Natural killer cell treated with Interleukin-12 subunit alpha and Interleukin-12 subunit beta and Interleukin-15 and Interleukin-18, amount 100 ng/mL, for 72 hours (primary cell): ENCODE measurements at regions not wholly inside any gene's neighbourhood (a gene's known extent, or its start where the extent isn't known, plus 50 kb on each side); places are given as distances from the start of the nearest gene placed in this dataset.

Experiments used
- ATAC-seq, 2 donors: fragments of 150-1000 bp; cut with Tn5 transposase in 1 of 2; sonication (Bioruptor Pico), chemical (Tn5 transposase) in 1 of 2; 2 replicates each; pipeline ENCODE4 v1.10.0; 2021
- DNase-seq: peaks from one replicate; pipeline ENCODE4 v3.0.0; 2022; ENCODE audit warnings: low spot score
- H3K27ac Mint-ChIP-seq, 2 donors: 1 replicate in 1 of 2; 2 replicates in 1 of 2; pipeline ENCODE4 v1.8.0; 2022; ENCODE audit warnings: mixed read lengths in 2 of 2, mild to moderate bottlenecking in 1 of 2, moderate library complexity in 1 of 2
- H3K27me3 Mint-ChIP-seq, 2 donors: 1 replicate in 1 of 2; 2 replicates in 1 of 2; pipeline ENCODE4 v1.8.0; 2022; ENCODE audit warnings: mixed read lengths in 2 of 2
- H3K36me3 Mint-ChIP-seq: one replicate; pipeline ENCODE4 v1.8.0; 2022; ENCODE audit warnings: mixed read lengths
- H3K4me1 Mint-ChIP-seq, 2 donors: 1 replicate in 1 of 2; 2 replicates in 1 of 2; pipeline ENCODE4 v1.8.0; 2022; ENCODE audit warnings: low read depth in 2 of 2, mixed read lengths in 2 of 2, mild to moderate bottlenecking in 1 of 2
- H3K4me3 Mint-ChIP-seq: one replicate; pipeline ENCODE4 v1.8.0; 2022; ENCODE audit warnings: mixed read lengths
- H3K9me3 Mint-ChIP-seq: 2 replicates; pipeline ENCODE4 v1.8.0; 2022; ENCODE audit warnings: mixed read lengths

GRCh38 chr11:112440518-112440917 is 179.9 kb upstream of the PLET1 start:
- DNase-seq (no peak), ATAC-seq (no peak)
- H3K9me3 Mint-ChIP-seq, result peaks cover 18% of the 10 kb centered on the region
- H3K4me1 Mint-ChIP-seq, result no peaks in the 10 kb centered on the region
- H3K27me3 Mint-ChIP-seq, result peaks cover 19 to 47% of the 10 kb centered on the region in 2 donors
- H3K4me3 Mint-ChIP-seq, result no peak overlapping the region
- H3K36me3 Mint-ChIP-seq, result peaks cover 25% of the 10 kb centered on the region
- H3K27ac Mint-ChIP-seq, result no peak overlapping the region

DNA sequence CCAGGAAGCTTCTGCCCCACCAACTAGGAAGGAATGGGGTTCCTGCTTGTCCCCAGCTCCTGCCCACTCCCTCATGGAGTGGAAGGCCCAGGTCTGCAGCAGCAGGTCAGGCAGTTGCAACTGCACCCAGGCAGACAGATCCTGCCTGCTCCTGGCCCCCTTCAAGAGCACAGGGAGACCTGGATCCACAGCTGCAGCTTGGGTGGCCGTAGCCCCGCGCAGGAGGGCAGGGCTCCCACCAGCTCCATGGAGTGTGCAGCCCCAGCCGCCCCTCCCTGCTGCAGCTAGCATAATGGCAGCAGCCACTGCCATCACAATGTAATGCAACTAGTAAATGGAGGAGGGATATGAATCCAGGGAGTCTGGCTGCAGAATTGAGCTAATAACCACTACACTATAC is 187.5 kb upstream of the PLET1 start:
- no peak for DNase-seq
- peak in 1 of 2 donors; percentile 28 for ATAC-seq
- H3K9me3 Mint-ChIP-seq, result peaks cover 10% of the 10 kb centered on the region
- peaks cover 30 to 62% of the 10 kb centered on the region in 2 donors for H3K27me3 Mint-ChIP-seq
- no peak overlapping the region for H3K4me3 Mint-ChIP-seq
- H3K36me3 Mint-ChIP-seq, result peaks cover 11% of the 10 kb centered on the region
- H3K27ac Mint-ChIP-seq, result no peak overlapping the region
- H3K4me1 Mint-ChIP-seq, result peaks cover 0 to 5% of the 10 kb centered on the region in 2 donors

GRCh38 chr11:112448806-112449205 is 188.1 kb upstream of the PLET1 start:
- Mint-ChIP-seq H3K4me1 (peaks cover 0 to 5% of the 10 kb centered on the region in 2 donors), H3K27me3 (peaks cover 28 to 56% of the 10 kb centered on the region in 2 donors), H3K9me3 (peaks cover 10% of the 10 kb centered on the region), H3K4me3 (no peak overlapping the region), H3K36me3 (peaks cover 11% of the 10 kb centered on the region), H3K27ac (no peak overlapping the region)
- DNase-seq, result no peak
- no peak for ATAC-seq

GRCh38 chr11:112451250-112451649 is 190.6 kb upstream of the PLET1 start:
- Mint-ChIP-seq H3K36me3 (no peaks in the 10 kb centered on the region), H3K9me3 (no peaks in the 10 kb centered on the region), H3K4me3 (no peak overlapping the region), H3K27ac (no peak overlapping the region), H3K27me3 (peaks cover 24 to 44% of the 10 kb centered on the region in 2 donors), H3K4me1 (peaks cover 0 to 8% of the 10 kb centered on the region in 2 donors)
- no peak for ATAC-seq
- no peak for DNase-seq

GRCh38 chr11:112453601-112454577 is 193.2 kb upstream of the PLET1 start:
- H3K27ac Mint-ChIP-seq, result no peak overlapping the region
- ATAC-seq (peak in 1 of 2 donors; percentile 63), DNase-seq (no peak)
- peaks cover 0 to 8% of the 10 kb centered on the region in 2 donors for H3K4me1 Mint-ChIP-seq
- H3K27me3 Mint-ChIP-seq, result peaks cover 23 to 41% of the 10 kb centered on the region in 2 donors
- H3K4me3 Mint-ChIP-seq, result no peak overlapping the region
- no peaks in the 10 kb centered on the region for H3K36me3 Mint-ChIP-seq
- H3K9me3 Mint-ChIP-seq, result no peaks in the 10 kb centered on the region

GRCh38 chr11:112454841-112455240 is 194.2 kb upstream of the PLET1 start:
- Mint-ChIP-seq H3K27me3 (peaks cover 18 to 31% of the 10 kb centered on the region in 2 donors), H3K9me3 (no peaks in the 10 kb centered on the region), H3K4me3 (no peak overlapping the region), H3K27ac (no peak overlapping the region), H3K4me1 (peaks cover 0 to 8% of the 10 kb centered on the region in 2 donors), H3K36me3 (no peaks in the 10 kb centered on the region)
- no peak for DNase-seq
- ATAC-seq, result no peak

GRCh38 chr11:112455791-112456190 is 195.1 kb upstream of the PLET1 start:
- H3K4me1 Mint-ChIP-seq, result peaks cover 0 to 8% of the 10 kb centered on the region in 2 donors
- ATAC-seq, result no peak
- no peaks in the 10 kb centered on the region for H3K36me3 Mint-ChIP-seq
- H3K9me3 Mint-ChIP-seq, result no peaks in the 10 kb centered on the region
- H3K27me3 Mint-ChIP-seq, result peaks cover 12 to 30% of the 10 kb centered on the region in 2 donors
- H3K27ac Mint-ChIP-seq, result no peak overlapping the region
- no peak for DNase-seq
- H3K4me3 Mint-ChIP-seq, result no peak overlapping the region

- peaks cover 3 to 21% of the 10 kb centered on the region in 2 donors for H3K27me3 Mint-ChIP-seq
- no peaks in the 10 kb centered on the region for H3K36me3 Mint-ChIP-seq
- no peak overlapping the region for H3K27ac Mint-ChIP-seq
Observed at GRCh38 chr11:112457532-112457931, 196.9 kb upstream of the PLET1 start.

DNA sequence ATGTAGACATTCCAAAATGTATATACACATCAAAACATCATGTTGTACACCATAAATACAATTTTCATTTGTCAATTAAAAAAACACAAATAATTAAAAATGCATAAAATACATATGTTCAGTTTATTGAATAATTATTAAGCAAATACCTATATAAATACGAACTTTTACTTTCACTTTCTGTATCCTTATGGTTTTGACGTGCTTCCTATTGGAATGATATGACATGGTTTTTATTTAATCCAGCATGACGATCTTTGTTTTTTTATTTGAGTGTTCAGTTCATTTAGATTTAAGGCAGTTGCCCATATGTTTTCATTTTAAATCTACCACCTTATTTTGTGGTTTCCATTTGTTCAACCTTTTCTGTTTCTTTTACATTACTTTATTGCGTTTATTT is 198.3 kb upstream of the PLET1 start:
- peaks cover 5 to 23% of the 10 kb centered on the region in 2 donors for H3K27me3 Mint-ChIP-seq
- no peaks in the 10 kb centered on the region for H3K9me3 Mint-ChIP-seq
- H3K4me1 Mint-ChIP-seq, result peaks cover 0 to 3% of the 10 kb centered on the region in 2 donors
- DNase-seq (no peak), ATAC-seq (no peak)
- H3K27ac Mint-ChIP-seq, result no peak overlapping the region
- H3K36me3 Mint-ChIP-seq, result no peaks in the 10 kb centered on the region
- H3K4me3 Mint-ChIP-seq, result no peak overlapping the region

More at GRCh38 chr11:112457532-112457931, 196.9 kb upstream of the PLET1 start:
- Mint-ChIP-seq H3K4me1 (peaks cover 0 to 3% of the 10 kb centered on the region in 2 donors), H3K4me3 (no peak overlapping the region), H3K9me3 (no peaks in the 10 kb centered on the region)
- DNase-seq, result no peak
- no peak for ATAC-seq

GRCh38 chr11:112460141-112460540 is 199.5 kb upstream of the PLET1 start:
- H3K9me3 Mint-ChIP-seq, result no peaks in the 10 kb centered on the region
- no peak for ATAC-seq
- peaks cover 7 to 27% of the 10 kb centered on the region in 2 donors for H3K27me3 Mint-ChIP-seq
- no peak overlapping the region for H3K27ac Mint-ChIP-seq
- no peaks in the 10 kb centered on the region for H3K4me1 Mint-ChIP-seq
- H3K4me3 Mint-ChIP-seq, result no peak overlapping the region
- no peaks in the 10 kb centered on the region for H3K36me3 Mint-ChIP-seq
- DNase-seq, result no peak

GRCh38 chr11:112464949-112465348 is 204.3 kb upstream of the PLET1 start:
- no peaks in the 10 kb centered on the region for H3K9me3 Mint-ChIP-seq
- peaks cover 13 to 37% of the 10 kb centered on the region in 2 donors for H3K27me3 Mint-ChIP-seq
- H3K4me3 Mint-ChIP-seq, result no peak overlapping the region
- H3K4me1 Mint-ChIP-seq, result no peaks in the 10 kb centered on the region
- ATAC-seq, result no peak
- H3K27ac Mint-ChIP-seq, result no peak overlapping the region
- no peak for DNase-seq
- no peaks in the 10 kb centered on the region for H3K36me3 Mint-ChIP-seq

GRCh38 chr11:112465433-112466024 is 204.9 kb upstream of the PLET1 start:
- Mint-ChIP-seq H3K27ac (no peak overlapping the region), H3K9me3 (no peaks in the 10 kb centered on the region), H3K36me3 (no peaks in the 10 kb centered on the region), H3K27me3 (peaks cover 13 to 31% of the 10 kb centered on the region in 2 donors), H3K4me1 (no peaks in the 10 kb centered on the region), H3K4me3 (no peak overlapping the region)
- DNase-seq, result no peak
- ATAC-seq, result no peak

DNA sequence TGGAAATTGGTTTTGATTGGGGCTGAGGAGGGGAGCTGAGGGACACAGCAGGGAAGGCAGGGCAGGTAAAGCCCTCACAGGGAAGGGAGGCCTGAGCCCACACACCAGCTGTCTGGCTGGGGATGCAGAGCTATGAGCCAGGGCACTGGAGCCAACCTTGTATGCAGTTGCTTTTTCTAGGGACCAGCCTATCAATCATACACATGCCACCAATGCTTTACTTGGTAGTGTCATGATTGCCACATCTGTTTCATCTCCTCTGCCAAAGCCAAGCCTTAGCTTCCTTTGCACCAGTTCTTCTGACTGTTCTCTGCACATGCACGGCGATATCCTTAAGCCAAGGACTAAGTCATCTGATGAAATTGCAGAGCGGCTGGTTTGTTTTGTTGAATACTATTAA is 207.1 kb upstream of the PLET1 start:
- DNase-seq (no peak), ATAC-seq (no peak)
- no peaks in the 10 kb centered on the region for H3K9me3 Mint-ChIP-seq
- H3K4me3 Mint-ChIP-seq, result no peak overlapping the region
- peaks cover 13 to 20% of the 10 kb centered on the region in 2 donors for H3K27me3 Mint-ChIP-seq
- H3K4me1 Mint-ChIP-seq, result no peaks in the 10 kb centered on the region
- no peak overlapping the region for H3K27ac Mint-ChIP-seq
- H3K36me3 Mint-ChIP-seq, result no peaks in the 10 kb centered on the region

DNA sequence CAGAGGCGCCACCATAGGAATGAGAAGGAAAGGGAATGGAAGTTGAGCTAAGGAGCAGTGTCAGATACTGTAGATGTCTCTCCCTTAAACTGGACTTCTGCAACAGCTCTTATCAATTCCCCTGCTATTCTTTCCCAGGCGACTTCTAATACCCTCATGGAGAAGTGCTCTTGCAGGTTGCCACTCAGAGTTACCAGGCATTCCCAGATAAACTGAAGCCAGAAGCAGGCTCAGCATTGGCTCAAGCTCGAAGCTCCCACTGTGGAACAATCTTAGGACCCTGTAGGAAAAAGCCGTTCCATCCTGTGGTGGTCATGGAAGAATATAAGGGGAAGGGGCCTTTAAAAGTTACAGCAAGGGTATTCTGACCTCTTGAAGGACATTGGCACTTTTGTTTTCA is 208.7 kb upstream of the PLET1 start:
- H3K27ac Mint-ChIP-seq, result no peak overlapping the region
- ATAC-seq (no peak), DNase-seq (no peak)
- H3K27me3 Mint-ChIP-seq, result peaks cover 8 to 22% of the 10 kb centered on the region in 2 donors
- H3K4me1 Mint-ChIP-seq, result no peaks in the 10 kb centered on the region
- H3K4me3 Mint-ChIP-seq, result no peak overlapping the region
- H3K9me3 Mint-ChIP-seq, result no peaks in the 10 kb centered on the region
- H3K36me3 Mint-ChIP-seq, result no peaks in the 10 kb centered on the region
